ENCODE measurements at regions not wholly inside any gene's neighbourhood (a gene's known extent, or its start where the extent isn't known, plus 50 kb on each side); places are given as distances from the start of the nearest gene placed in this dataset.

- H3K4me1 ChIP-seq (ENCODE audit: control extremely low read depth in 1 of 4, control insufficient read depth in 4 of 4, insufficient read depth in 4 of 4, low read length in 3 of 4): no peaks in the 10 kb centered on the region
- no peak overlapping the region for H3K4me3 ChIP-seq (ENCODE audit: control insufficient read depth in 1 of 7, extremely low read depth in 1 of 7, insufficient read depth in 4 of 7, low read depth in 2 of 7, low read length in 6 of 7)
- CTCF ChIA-PET: no interaction called here
- no peak for DNase-seq
- no peak overlapping the region for H3K27ac ChIP-seq (ENCODE audit: insufficient read depth in 1 of 2, low read depth in 1 of 2, low read length in 2 of 2, poor library complexity in 1 of 2, severe bottlenecking in 2 of 2)
- no peaks in the 10 kb centered on the region for H3K9me3 ChIP-seq (ENCODE audit: control extremely low read depth in 1 of 5, control insufficient read depth in 4 of 5, insufficient read depth in 2 of 5, low read depth in 1 of 5, low read length in 4 of 5)
- no peaks in the 10 kb centered on the region for H3K36me3 ChIP-seq (ENCODE audit: control insufficient read depth in 4 of 4, insufficient read depth in 4 of 4, low read length in 3 of 4)
- POLR2A ChIA-PET: no interaction called here
- no peaks in the 10 kb centered on the region for H3K27me3 ChIP-seq (replicated peaks in 2 of 5; ENCODE audit: control insufficient read depth in 4 of 5, insufficient read depth in 5 of 5, low read length in 4 of 5)
- WGBS (ENCODE audit: insufficient coverage): 100% methylated on average over 3 of the region's 4 CpGs
Observed at GRCh38 chr10:18760836-18761235, 101.6 kb downstream of the ARL5B start.

- Histone ChIP-seq H3K27ac (ENCODE audit: insufficient read depth in 1 of 2, low read depth in 1 of 2, low read length in 2 of 2, poor library complexity in 1 of 2, severe bottlenecking in 2 of 2) (no peak overlapping the region), H3K36me3 (ENCODE audit: control insufficient read depth in 4 of 4, insufficient read depth in 4 of 4, low read length in 3 of 4) (no peaks in the 10 kb centered on the region), H3K4me3 (ENCODE audit: control insufficient read depth in 1 of 7, extremely low read depth in 1 of 7, insufficient read depth in 4 of 7, low read depth in 2 of 7, low read length in 6 of 7) (no peak overlapping the region), H3K4me1 (ENCODE audit: control extremely low read depth in 1 of 4, control insufficient read depth in 4 of 4, insufficient read depth in 4 of 4, low read length in 3 of 4) (no peaks in the 10 kb centered on the region), H3K27me3 (replicated peaks in 2 of 5; ENCODE audit: control insufficient read depth in 4 of 5, insufficient read depth in 5 of 5, low read length in 4 of 5) (no peaks in the 10 kb centered on the region), H3K9me3 (ENCODE audit: control extremely low read depth in 1 of 5, control insufficient read depth in 4 of 5, insufficient read depth in 2 of 5, low read depth in 1 of 5, low read length in 4 of 5) (no peaks in the 10 kb centered on the region)
- POLR2A ChIA-PET: no interaction called here
- no peak for DNase-seq
- CTCF ChIA-PET: no interaction called here
- WGBS (ENCODE audit: insufficient coverage): 80% methylated on average over 3 of the region's 4 CpGs
Observed at GRCh38 chr10:18767981-18768380, 108.8 kb downstream of the ARL5B start.

GRCh38 chr10:18773180-18773579 lies 113.9 kb downstream of the ARL5B start:
- WGBS (ENCODE audit: insufficient coverage): 89% methylated on average over 1 of the region's 4 CpGs
- Histone ChIP-seq H3K4me1 (ENCODE audit: control extremely low read depth in 1 of 4, control insufficient read depth in 4 of 4, insufficient read depth in 4 of 4, low read length in 3 of 4) (no peaks in the 10 kb centered on the region), H3K27me3 (replicated peaks in 2 of 5; ENCODE audit: control insufficient read depth in 4 of 5, insufficient read depth in 5 of 5, low read length in 4 of 5) (no peaks in the 10 kb centered on the region), H3K27ac (ENCODE audit: insufficient read depth in 1 of 2, low read depth in 1 of 2, low read length in 2 of 2, poor library complexity in 1 of 2, severe bottlenecking in 2 of 2) (no peak overlapping the region), H3K4me3 (ENCODE audit: control insufficient read depth in 1 of 7, extremely low read depth in 1 of 7, insufficient read depth in 4 of 7, low read depth in 2 of 7, low read length in 6 of 7) (no peak overlapping the region), H3K9me3 (ENCODE audit: control extremely low read depth in 1 of 5, control insufficient read depth in 4 of 5, insufficient read depth in 2 of 5, low read depth in 1 of 5, low read length in 4 of 5) (no peaks in the 10 kb centered on the region), H3K36me3 (ENCODE audit: control insufficient read depth in 4 of 4, insufficient read depth in 4 of 4, low read length in 3 of 4) (no peaks in the 10 kb centered on the region)
- DNase-seq: no peak
- ChIA-PET CTCF (no interaction called here), POLR2A (no interaction called here)

- no peaks in the 10 kb centered on the region for H3K4me1 ChIP-seq (ENCODE audit: control extremely low read depth in 1 of 4, control insufficient read depth in 4 of 4, insufficient read depth in 4 of 4, low read length in 3 of 4)
- WGBS (ENCODE audit: insufficient coverage): 100% methylated on average over 8 of the region's 8 CpGs
- H3K27me3 ChIP-seq (replicated peaks in 2 of 5; ENCODE audit: control insufficient read depth in 4 of 5, insufficient read depth in 5 of 5, low read length in 4 of 5): no peaks in the 10 kb centered on the region
- DNase-seq: no peak
- H3K36me3 ChIP-seq (ENCODE audit: control insufficient read depth in 4 of 4, insufficient read depth in 4 of 4, low read length in 3 of 4): no peaks in the 10 kb centered on the region
- H3K27ac ChIP-seq (ENCODE audit: insufficient read depth in 1 of 2, low read depth in 1 of 2, low read length in 2 of 2, poor library complexity in 1 of 2, severe bottlenecking in 2 of 2): no peak overlapping the region
- ChIA-PET CTCF (no interaction called here), POLR2A (no interaction called here)
- no peak overlapping the region for H3K4me3 ChIP-seq (ENCODE audit: control insufficient read depth in 1 of 7, extremely low read depth in 1 of 7, insufficient read depth in 4 of 7, low read depth in 2 of 7, low read length in 6 of 7)
- H3K9me3 ChIP-seq (ENCODE audit: control extremely low read depth in 1 of 5, control insufficient read depth in 4 of 5, insufficient read depth in 2 of 5, low read depth in 1 of 5, low read length in 4 of 5): peaks cover 0 to 3% (median 0%) of the 10 kb centered on the region in 5 experiments
Observed at GRCh38 chr10:18777258-18777657, 118.0 kb downstream of the ARL5B start.

- DNase-seq: no peak
- ChIA-PET POLR2A (no interaction called here), CTCF (no interaction called here)
- no CpG with 5 or more reads among the region's 3 CpGs for WGBS (ENCODE audit: insufficient coverage)
- Histone ChIP-seq H3K4me3 (ENCODE audit: control insufficient read depth in 1 of 7, extremely low read depth in 1 of 7, insufficient read depth in 4 of 7, low read depth in 2 of 7, low read length in 6 of 7) (no peak overlapping the region), H3K36me3 (ENCODE audit: control insufficient read depth in 4 of 4, insufficient read depth in 4 of 4, low read length in 3 of 4) (no peaks in the 10 kb centered on the region), H3K9me3 (ENCODE audit: control extremely low read depth in 1 of 5, control insufficient read depth in 4 of 5, insufficient read depth in 2 of 5, low read depth in 1 of 5, low read length in 4 of 5) (peaks cover 0 to 4% (median 2%) of the 10 kb centered on the region in 5 experiments), H3K27ac (ENCODE audit: insufficient read depth in 1 of 2, low read depth in 1 of 2, low read length in 2 of 2, poor library complexity in 1 of 2, severe bottlenecking in 2 of 2) (no peak overlapping the region), H3K27me3 (replicated peaks in 2 of 5; ENCODE audit: control insufficient read depth in 4 of 5, insufficient read depth in 5 of 5, low read length in 4 of 5) (no peaks in the 10 kb centered on the region), H3K4me1 (ENCODE audit: control extremely low read depth in 1 of 4, control insufficient read depth in 4 of 4, insufficient read depth in 4 of 4, low read length in 3 of 4) (no peaks in the 10 kb centered on the region)
Observed at GRCh38 chr10:18786478-18786877, 127.2 kb downstream of the ARL5B start.

GRCh38 chr10:18793951-18794350 lies 134.7 kb downstream of the ARL5B start:
- no CpG with 5 or more reads among the region's 3 CpGs for WGBS (ENCODE audit: insufficient coverage)
- Histone ChIP-seq H3K36me3 (ENCODE audit: control insufficient read depth in 4 of 4, insufficient read depth in 4 of 4, low read length in 3 of 4) (no peaks in the 10 kb centered on the region), H3K27me3 (replicated peaks in 2 of 5; ENCODE audit: control insufficient read depth in 4 of 5, insufficient read depth in 5 of 5, low read length in 4 of 5) (no peaks in the 10 kb centered on the region), H3K4me3 (ENCODE audit: control insufficient read depth in 1 of 7, extremely low read depth in 1 of 7, insufficient read depth in 4 of 7, low read depth in 2 of 7, low read length in 6 of 7) (no peak overlapping the region), H3K27ac (ENCODE audit: insufficient read depth in 1 of 2, low read depth in 1 of 2, low read length in 2 of 2, poor library complexity in 1 of 2, severe bottlenecking in 2 of 2) (no peak overlapping the region), H3K4me1 (ENCODE audit: control extremely low read depth in 1 of 4, control insufficient read depth in 4 of 4, insufficient read depth in 4 of 4, low read length in 3 of 4) (no peaks in the 10 kb centered on the region), H3K9me3 (ENCODE audit: control extremely low read depth in 1 of 5, control insufficient read depth in 4 of 5, insufficient read depth in 2 of 5, low read depth in 1 of 5, low read length in 4 of 5) (peaks cover 0 to 3% (median 0%) of the 10 kb centered on the region in 5 experiments)
- CTCF ChIA-PET: no interaction called here
- POLR2A ChIA-PET: interaction anchor here (0.6 kb wide), 1 partner anchor 1103 kb away, joined by 3 read pairs; no protein-coding TSS in a partner anchor
- peak in 2 of 3 donors; percentile 1 to 10 for DNase-seq

- no peaks in the 10 kb centered on the region for H3K36me3 ChIP-seq (ENCODE audit: control insufficient read depth in 4 of 4, insufficient read depth in 4 of 4, low read length in 3 of 4)
- H3K27ac ChIP-seq (ENCODE audit: insufficient read depth in 1 of 2, low read depth in 1 of 2, low read length in 2 of 2, poor library complexity in 1 of 2, severe bottlenecking in 2 of 2): no peak overlapping the region
- 92% methylated on average over 3 of the region's 3 CpGs for WGBS (ENCODE audit: insufficient coverage)
- ChIA-PET POLR2A (no interaction called here), CTCF (no interaction called here)
- no peaks in the 10 kb centered on the region for H3K27me3 ChIP-seq (replicated peaks in 2 of 5; ENCODE audit: control insufficient read depth in 4 of 5, insufficient read depth in 5 of 5, low read length in 4 of 5)
- DNase-seq: no peak
- H3K4me3 ChIP-seq (ENCODE audit: control insufficient read depth in 1 of 7, extremely low read depth in 1 of 7, insufficient read depth in 4 of 7, low read depth in 2 of 7, low read length in 6 of 7): no peak overlapping the region
- peaks cover 0 to 1% (median 0%) of the 10 kb centered on the region in 5 experiments for H3K9me3 ChIP-seq (ENCODE audit: control extremely low read depth in 1 of 5, control insufficient read depth in 4 of 5, insufficient read depth in 2 of 5, low read depth in 1 of 5, low read length in 4 of 5)
- H3K4me1 ChIP-seq (ENCODE audit: control extremely low read depth in 1 of 4, control insufficient read depth in 4 of 4, insufficient read depth in 4 of 4, low read length in 3 of 4): no peaks in the 10 kb centered on the region
Observed at GRCh38 chr10:18795549-18795948, 136.3 kb downstream of the ARL5B start.

Data from common myeloid progenitor, CD34-positive (primary cell).